Mesenchymal stem cell (in vitro differentiated cells and primary cell): ENCODE measurements at regions not wholly inside any gene's neighbourhood (a gene's known extent, or its start where the extent isn't known, plus 50 kb on each side); places are given as distances from the start of the nearest gene placed in this dataset.
"Not testable (repeated sequence)": the region's sequence is repeated elsewhere in the genome, so short reads cannot be mapped to it uniquely, and the experiment has no call there.

Experiments used
- DNase-seq: peaks from one replicate; pipeline ENCODE4 v3.0.0-alpha.2; 2013
- H2AFZ ChIP-seq: one replicate; pipeline ENCODE4 v1.6.1; 2013; ENCODE audit warnings: low read depth, mild to moderate bottlenecking, control low read depth, inconsistent platforms, low read length, moderate library complexity
- H2AK5ac ChIP-seq: 2 replicates; pipeline ENCODE4 v1.6.1; 2013; ENCODE audit warnings: low read length, moderate library complexity, mild to moderate bottlenecking, inconsistent platforms; ENCODE audit not compliant: severe bottlenecking
- H2BK120ac ChIP-seq: one replicate; pipeline ENCODE4 v1.6.1; 2013; ENCODE audit warnings: low read depth, mild to moderate bottlenecking, inconsistent platforms, low read length, moderate library complexity
- H2BK12ac ChIP-seq, 2 experiments: one replicate each; pipeline ENCODE4 v1.6.1; 2013; ENCODE audit warnings: inconsistent platforms in 2 of 2, low read length in 2 of 2, mild to moderate bottlenecking in 2 of 2, moderate library complexity in 2 of 2, control low read depth in 1 of 2
- H2BK15ac ChIP-seq: one replicate; pipeline ENCODE4 v1.6.1; 2013; ENCODE audit warnings: mild to moderate bottlenecking, low read depth, inconsistent platforms; ENCODE audit not compliant: poor library complexity, severe bottlenecking
- H2BK5ac ChIP-seq: 2 replicates; pipeline ENCODE4 v1.6.1; 2013; ENCODE audit warnings: low read depth, mild to moderate bottlenecking, low read length, control low read depth, inconsistent platforms; ENCODE audit not compliant: poor library complexity, severe bottlenecking
- H3K14ac ChIP-seq, 2 experiments: one replicate each; pipeline ENCODE4 v1.6.1; 2013; ENCODE audit warnings: inconsistent platforms in 2 of 2, low read length in 2 of 2, control low read depth in 1 of 2, mild to moderate bottlenecking in 1 of 2, moderate library complexity in 1 of 2
- H3K18ac ChIP-seq, 2 experiments: one replicate each; pipeline ENCODE4 v1.6.1; 2013; ENCODE audit warnings: inconsistent platforms in 2 of 2, low read length in 2 of 2, control low read depth in 1 of 2, low read depth in 1 of 2, mild to moderate bottlenecking in 1 of 2
- H3K23ac ChIP-seq, 2 experiments: one replicate each; pipeline ENCODE4 v1.6.1; 2013; ENCODE audit warnings: inconsistent platforms in 2 of 2, low read length in 2 of 2, mild to moderate bottlenecking in 2 of 2, moderate library complexity in 2 of 2, control low read depth in 1 of 2
- H3K27ac ChIP-seq: 2 replicates; pipeline ENCODE4 v1.5.1; 2013; ENCODE audit warnings: mild to moderate bottlenecking, moderate library complexity, low read length, control low read depth, inconsistent platforms; ENCODE audit not compliant: poor library complexity, severe bottlenecking
- H3K27me3 ChIP-seq, 2 experiments: 2 replicates each; pipeline versions ENCODE4 v1.6.1 to v1.7.0; 2013; ENCODE audit warnings: low read length in 2 of 2, mild to moderate bottlenecking in 2 of 2, moderate library complexity in 2 of 2, control low read depth in 1 of 2, inconsistent platforms in 1 of 2; ENCODE audit not compliant: control insufficient read depth in 1 of 2, insufficient read depth in 1 of 2
- H3K36me3 ChIP-seq, 2 experiments: 2 replicates each; pipeline versions ENCODE4 v1.6.1 to v1.7.0; 2013; ENCODE audit warnings: low read length in 2 of 2, control low read depth in 1 of 2, inconsistent platforms in 1 of 2, low read depth in 1 of 2, mild to moderate bottlenecking in 1 of 2; ENCODE audit not compliant: insufficient read depth in 2 of 2, control insufficient read depth in 1 of 2
- H3K4ac ChIP-seq, 2 experiments: one replicate each; pipeline ENCODE4 v1.6.1; 2013; ENCODE audit warnings: inconsistent platforms in 2 of 2, low read length in 2 of 2, mild to moderate bottlenecking in 2 of 2, moderate library complexity in 2 of 2, control low read depth in 1 of 2, low read depth in 1 of 2
- H3K4me1 ChIP-seq: 2 replicates; pipeline ENCODE4 v1.6.1; 2013; ENCODE audit warnings: low read depth, low read length, control low read depth; ENCODE audit not compliant: control insufficient read depth, insufficient read depth
- H3K4me2 ChIP-seq: 2 replicates; pipeline ENCODE4 v1.6.1; 2013; ENCODE audit warnings: low read length, mild to moderate bottlenecking, inconsistent platforms; ENCODE audit not compliant: poor library complexity, severe bottlenecking
- H3K4me3 ChIP-seq, 2 experiments: 2 replicates each; pipeline versions ENCODE4 v1.5.1 to v1.7.0; 2013; ENCODE audit warnings: low read length in 2 of 2, mild to moderate bottlenecking in 2 of 2, control low read depth in 1 of 2, low read depth in 1 of 2; ENCODE audit not compliant: insufficient read depth in 1 of 2
- H3K79me1 ChIP-seq: replicated peaks from 2 replicates; pipeline ENCODE4 v1.6.1; 2013; ENCODE audit warnings: mild to moderate bottlenecking, control low read depth, low read length, inconsistent platforms; ENCODE audit not compliant: poor library complexity, severe bottlenecking
- H3K9ac ChIP-seq: 2 replicates; pipeline ENCODE4 v1.7.0; 2013; ENCODE audit warnings: mild to moderate bottlenecking, low read length, moderate library complexity
- H3K9me3 ChIP-seq: 2 replicates; pipeline ENCODE4 v1.7.0; 2013; ENCODE audit warnings: mild to moderate bottlenecking, low read length; ENCODE audit not compliant: control insufficient read depth
- H4K8ac ChIP-seq: one replicate; pipeline ENCODE4 v1.6.1; 2013; ENCODE audit warnings: inconsistent platforms, mild to moderate bottlenecking, low read length, moderate library complexity
- H4K91ac ChIP-seq: one replicate; pipeline ENCODE4 v1.6.1; 2013; ENCODE audit warnings: mild to moderate bottlenecking, low read length, inconsistent platforms
- WGBS: methylation state at CpG from one replicate; pipeline ENCODE4 v1.1.7; 2013; ENCODE audit warnings: mixed read lengths; 5-methylcytosine and 5-hydroxymethylcytosine counted together

DNA sequence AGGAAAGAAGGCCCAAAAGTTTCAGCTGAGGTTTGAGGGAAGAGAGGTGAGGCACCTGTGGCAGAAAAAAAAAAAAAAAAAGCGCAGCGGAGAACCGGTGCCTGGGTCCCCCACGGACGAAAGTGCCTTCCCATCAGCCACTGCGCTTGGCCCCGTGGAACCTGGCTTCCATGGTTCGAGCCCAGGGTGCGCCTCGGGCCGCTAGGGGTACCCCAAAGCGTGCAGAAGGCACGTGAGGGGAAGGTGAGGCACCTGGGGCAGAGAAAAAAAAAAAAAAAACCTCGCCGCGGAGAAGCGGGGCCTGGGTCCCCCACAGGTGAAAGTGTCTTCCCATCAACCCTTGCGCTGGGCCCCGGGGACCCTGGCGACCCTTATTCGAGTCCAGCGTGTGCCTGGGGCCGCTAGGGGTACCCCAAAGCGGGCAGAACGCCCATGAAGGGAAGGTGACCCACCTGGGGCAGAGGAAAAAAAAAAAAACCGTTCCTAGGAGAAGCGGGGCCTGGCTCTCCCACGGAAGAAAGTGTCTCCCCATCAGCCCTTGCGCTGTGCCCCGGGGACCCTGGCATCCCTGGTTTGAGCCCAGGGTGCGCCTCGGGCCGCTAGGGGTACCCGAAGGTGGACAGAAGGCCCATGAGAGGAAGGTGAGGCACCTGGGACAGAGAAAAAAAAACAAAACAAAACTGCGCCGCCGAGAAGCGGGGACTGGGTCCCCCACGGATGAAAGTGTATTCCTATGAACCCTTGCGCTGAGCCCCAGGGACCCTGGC, 228.6 kb downstream of the CCDC74A start:
- Histone ChIP-seq H3K4me3 (no peak overlapping the region), H2BK15ac (no peak overlapping the region)

DNA sequence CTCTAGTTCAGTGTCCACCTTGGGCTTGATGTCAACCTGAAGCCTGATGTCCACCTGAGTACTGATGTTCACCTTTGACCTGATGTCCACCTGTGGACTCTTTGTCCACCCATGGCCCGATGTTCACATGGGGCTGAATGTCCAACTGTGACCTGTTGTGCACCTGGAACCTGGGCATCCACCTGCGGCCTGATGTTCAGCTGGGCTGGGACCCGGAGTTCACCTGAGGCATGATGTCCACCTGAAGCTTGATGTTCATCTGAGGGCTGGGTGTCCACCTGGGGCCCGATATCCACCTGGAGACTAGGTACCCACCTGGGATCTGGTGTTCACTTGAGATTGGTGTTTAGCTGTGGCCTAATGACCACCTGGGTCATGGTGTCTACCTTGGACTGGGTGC, 231.3 kb downstream of the CCDC74A start:
- not testable (repeated sequence) for H3K14ac ChIP-seq
- H3K36me3 ChIP-seq: peaks cover 0 to 29% of the 10 kb centered on the region in 2 experiments

More for the DNA sequence above, 228.6 kb downstream of the CCDC74A start:
- Histone ChIP-seq H3K27me3 (no peaks in the 10 kb centered on the region), H3K4me2 (no peak overlapping the region), H4K91ac (no peak overlapping the region), H2BK120ac (no peak overlapping the region), H2AK5ac (no peak overlapping the region), H3K36me3 (peaks cover 0 to 36% of the 10 kb centered on the region in 2 experiments), H2BK12ac (no peak overlapping the region), H3K4me1 (no peaks in the 10 kb centered on the region), H2BK5ac (no peak overlapping the region), H3K4ac (no peak overlapping the region), H3K27ac (no peak overlapping the region), H3K79me1 (no peaks in the 10 kb centered on the region), H3K9ac (no peak overlapping the region), H3K14ac (no peak overlapping the region), H4K8ac (no peak overlapping the region), H2AFZ (no peak overlapping the region), H3K9me3 (no peaks in the 10 kb centered on the region), H3K23ac (no peak overlapping the region), H3K18ac (no peak overlapping the region)
- 91% methylated on average over 39 of the region's 40 CpGs for WGBS
- DNase-seq: no peak

DNA sequence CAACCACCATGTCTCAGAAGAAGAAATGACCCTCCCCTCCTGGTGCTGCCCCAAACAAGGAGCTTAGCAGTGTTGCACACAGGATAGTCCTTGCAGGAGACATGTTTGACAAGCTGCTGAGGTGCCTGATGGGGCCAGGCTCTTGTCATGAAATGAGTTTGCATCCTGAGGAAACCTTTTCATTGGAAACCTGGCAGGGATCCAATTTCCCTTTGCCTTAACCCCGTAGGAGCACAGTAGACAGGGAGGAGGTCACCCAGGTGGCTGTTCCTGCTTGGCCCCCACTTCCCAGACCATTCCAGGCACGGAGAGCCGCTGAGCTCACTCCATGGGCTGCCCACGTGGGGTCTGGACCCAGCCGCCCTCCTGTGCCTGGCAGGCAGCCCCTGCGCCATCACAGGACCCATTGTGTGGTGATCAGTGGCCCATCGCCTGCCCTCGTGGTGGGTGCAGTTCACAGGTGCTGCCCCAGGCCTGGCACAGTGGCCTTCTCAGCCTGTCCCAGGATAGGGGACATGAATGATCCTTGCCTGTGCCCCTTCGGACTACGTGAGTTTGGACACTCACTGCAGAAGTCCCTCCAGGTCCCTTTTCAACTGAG, 247.4 kb downstream of the CCDC74A start:
- not testable (repeated sequence) for H3K27ac ChIP-seq, H3K9ac ChIP-seq, H3K79me1 ChIP-seq, H3K4me2 ChIP-seq, H2AK5ac ChIP-seq, H2BK12ac ChIP-seq, H3K14ac ChIP-seq, H3K4me3 ChIP-seq, H3K18ac ChIP-seq, H2BK120ac ChIP-seq, H3K23ac ChIP-seq, H2BK5ac ChIP-seq, H3K9me3 ChIP-seq, H3K27me3 ChIP-seq, DNase-seq, H4K91ac ChIP-seq, H3K4me1 ChIP-seq, H3K36me3 ChIP-seq, H2AFZ ChIP-seq, H2BK15ac ChIP-seq, H3K4ac ChIP-seq, H4K8ac ChIP-seq
- 85% methylated on average over 7 of the region's 10 CpGs for WGBS

More for the DNA sequence above, 231.3 kb downstream of the CCDC74A start:
- not testable (repeated sequence) for H3K4ac ChIP-seq, H2BK120ac ChIP-seq, H2BK12ac ChIP-seq, H3K9me3 ChIP-seq, H3K4me2 ChIP-seq, H2AK5ac ChIP-seq, H3K27me3 ChIP-seq, H4K91ac ChIP-seq, H3K27ac ChIP-seq, H3K4me3 ChIP-seq, H2BK5ac ChIP-seq, H3K9ac ChIP-seq, H3K79me1 ChIP-seq, DNase-seq, H2BK15ac ChIP-seq, H3K18ac ChIP-seq, H3K4me1 ChIP-seq, H4K8ac ChIP-seq, H3K23ac ChIP-seq, H2AFZ ChIP-seq
- WGBS: 89% methylated on average over 4 of the region's 4 CpGs

DNA sequence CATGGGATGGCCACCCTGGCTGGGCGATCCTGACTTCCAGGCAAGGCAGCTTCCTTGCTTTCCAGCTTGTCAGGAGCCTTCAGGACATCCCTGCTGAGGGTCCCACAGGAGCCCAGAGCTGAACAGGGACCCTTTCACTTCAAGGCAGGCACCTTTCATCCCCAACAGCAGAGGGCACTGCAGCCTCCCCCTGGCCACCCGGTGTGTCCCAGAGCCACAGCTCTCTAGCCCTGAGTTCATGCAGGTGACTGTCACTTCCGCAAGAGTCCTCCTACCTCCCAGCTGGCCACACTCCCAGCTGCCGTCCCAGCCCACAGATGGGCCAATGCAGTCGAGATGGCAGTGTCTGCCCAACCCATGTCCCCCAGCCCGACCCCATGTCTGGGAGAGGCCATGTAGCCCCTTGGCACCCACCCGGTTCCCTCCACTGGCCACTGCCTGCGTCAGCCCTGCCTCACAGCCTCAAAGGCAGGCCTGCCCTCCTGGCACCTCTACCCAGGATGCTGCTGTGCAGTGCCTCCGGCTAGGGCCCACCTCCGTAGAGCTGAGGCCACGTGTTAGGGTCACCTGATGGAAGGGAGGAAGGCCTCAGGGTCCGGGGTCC, 248.3 kb downstream of the CCDC74A start:
- not testable (repeated sequence) for H3K23ac ChIP-seq, H2BK120ac ChIP-seq, H4K8ac ChIP-seq, H3K4me2 ChIP-seq, H3K4me1 ChIP-seq, H3K9me3 ChIP-seq, H3K14ac ChIP-seq, H2BK15ac ChIP-seq, H3K4ac ChIP-seq, H3K27ac ChIP-seq, H3K79me1 ChIP-seq, DNase-seq, H2BK12ac ChIP-seq, H3K27me3 ChIP-seq, H2AK5ac ChIP-seq, H4K91ac ChIP-seq, H3K18ac ChIP-seq, H3K4me3 ChIP-seq, H3K9ac ChIP-seq, H3K36me3 ChIP-seq, H2BK5ac ChIP-seq, H2AFZ ChIP-seq
- WGBS: 54% methylated on average over 5 of the region's 12 CpGs
